Neural crest cell (in vitro differentiated cells): ENCODE measurements at regions not wholly inside any gene's neighbourhood (a gene's known extent, or its start where the extent isn't known, plus 50 kb on each side); places are given as distances from the start of the nearest gene placed in this dataset.

Source experiments
- DNase-seq: peaks from one replicate; pipeline ENCODE4 v3.0.0; 2021; ENCODE audit warnings: low read depth, mixed read lengths, low spot score
- H3K27ac Mint-ChIP-seq: one replicate; pipeline ENCODE4 v1.8.0; 2021; ENCODE audit warnings: mild to moderate bottlenecking, mixed read lengths; ENCODE audit not compliant: unreplicated experiment
- H3K27me3 Mint-ChIP-seq: 2 replicates; pipeline ENCODE4 v1.8.0; 2021; ENCODE audit warnings: low read depth, mild to moderate bottlenecking, mixed read lengths
- H3K36me3 Mint-ChIP-seq: 2 replicates; pipeline ENCODE4 v1.8.0; 2021; ENCODE audit warnings: low read depth, mild to moderate bottlenecking, mixed read lengths
- H3K4me1 Mint-ChIP-seq: 2 replicates; pipeline ENCODE4 v1.8.0; 2021; ENCODE audit warnings: mixed read lengths
- H3K4me3 Mint-ChIP-seq: one replicate; pipeline ENCODE4 v1.8.0; 2021; ENCODE audit warnings: mild to moderate bottlenecking, mixed read lengths
- H3K9me3 Mint-ChIP-seq: 2 replicates; pipeline ENCODE4 v1.8.0; 2021; ENCODE audit warnings: mixed read lengths
- CTCF ChIP-seq: fragments of 200-600 bp; sonication (generic); conservative IDR thresholded peaks from 2 replicates; pipeline ENCODE4 v1.5.0; 2021; ENCODE audit warnings: antibody characterized with exemption, mild to moderate bottlenecking

DNA sequence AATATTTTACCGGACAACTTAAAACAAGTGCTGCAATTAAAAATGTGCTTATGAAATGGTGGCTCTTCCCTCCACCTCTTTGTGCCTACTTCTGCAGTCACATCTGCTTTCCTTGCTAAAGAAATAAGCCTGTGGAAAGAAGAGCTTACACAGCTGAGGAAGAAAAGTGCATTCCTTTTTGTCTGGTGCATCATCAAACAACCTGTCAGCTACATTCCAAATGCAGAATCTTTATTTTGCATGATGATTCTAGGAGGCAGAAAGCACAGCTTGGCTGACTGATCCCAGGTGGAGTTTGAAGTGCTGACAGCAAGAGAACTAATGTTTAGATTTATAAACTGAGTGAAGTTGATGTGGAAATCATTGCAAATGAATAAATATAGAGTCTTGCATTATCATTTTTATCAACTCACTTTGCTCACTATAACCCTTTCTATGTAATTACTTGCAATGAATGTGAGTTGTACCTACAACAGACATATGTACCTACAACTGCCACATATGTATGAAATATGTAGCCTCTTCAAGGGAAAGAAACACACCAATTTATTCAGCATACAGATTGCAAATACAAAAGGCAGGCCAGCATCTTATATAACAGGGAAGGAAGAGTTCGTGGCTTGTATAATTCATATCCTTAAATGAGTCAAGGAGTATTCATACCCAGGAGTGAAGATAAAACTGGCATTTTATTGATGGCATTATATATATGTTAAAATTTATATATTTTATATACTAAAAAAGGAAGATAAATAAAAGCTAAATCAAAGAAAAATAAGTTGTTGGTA, 223.4 kb upstream of the MCHR2 start:
- H3K4me3 Mint-ChIP-seq: no peak overlapping the region

DNA sequence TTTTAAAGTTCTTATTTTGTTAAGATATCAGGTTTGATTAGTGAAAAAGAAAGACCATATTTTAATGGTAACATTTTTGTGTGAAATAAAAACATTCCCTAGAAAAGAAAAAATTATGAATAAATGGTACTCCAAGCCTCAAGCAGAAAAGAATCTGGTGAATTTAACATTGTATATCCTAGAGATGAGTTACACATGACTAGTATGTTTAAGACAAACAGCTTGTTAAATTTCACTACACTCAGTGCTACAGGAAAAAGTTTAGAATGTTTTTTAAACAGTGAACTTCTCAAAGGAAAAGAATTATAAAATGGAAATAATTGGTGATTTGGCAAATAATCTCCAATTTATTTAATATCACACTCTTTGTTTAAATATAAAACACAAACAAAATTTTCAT, 222.7 kb upstream of the MCHR2 start:
- H3K36me3 Mint-ChIP-seq: no peaks in the 10 kb centered on the region
- no peak overlapping the region for H3K4me3 Mint-ChIP-seq
- no peak for TF ChIP-seq CTCF
- no peaks in the 10 kb centered on the region for H3K9me3 Mint-ChIP-seq
- H3K27me3 Mint-ChIP-seq: peaks cover 10% of the 10 kb centered on the region
- H3K4me1 Mint-ChIP-seq: no peaks in the 10 kb centered on the region
- DNase-seq: no peak
- no peak overlapping the region for H3K27ac Mint-ChIP-seq

More for the DNA sequence above, 223.4 kb upstream of the MCHR2 start:
- H3K9me3 Mint-ChIP-seq: no peaks in the 10 kb centered on the region
- no peak overlapping the region for H3K27ac Mint-ChIP-seq
- H3K36me3 Mint-ChIP-seq: no peaks in the 10 kb centered on the region
- DNase-seq: no peak
- TF ChIP-seq CTCF: no peak
- no peaks in the 10 kb centered on the region for H3K4me1 Mint-ChIP-seq
- H3K27me3 Mint-ChIP-seq: peaks cover 10% of the 10 kb centered on the region

DNA sequence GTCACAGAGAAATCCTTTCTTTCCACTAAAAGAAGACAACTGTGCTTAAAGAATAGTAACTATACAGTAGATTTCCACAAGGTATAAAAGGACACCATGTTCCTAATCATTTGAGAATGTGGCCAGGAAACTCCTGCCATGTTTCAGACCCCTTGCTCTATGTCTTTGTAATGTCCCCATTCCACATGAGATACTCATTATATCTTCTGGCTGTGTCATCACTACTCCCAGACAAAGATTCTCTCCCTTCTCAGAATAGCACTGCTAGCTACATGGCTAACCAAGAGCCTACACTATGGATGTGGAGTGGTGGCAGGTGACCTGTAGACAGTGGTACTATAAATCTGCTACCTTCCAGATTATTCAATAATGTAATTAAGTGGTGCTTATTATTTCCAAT, 218.1 kb upstream of the MCHR2 start:
- Mint-ChIP-seq H3K36me3 (no peaks in the 10 kb centered on the region), H3K9me3 (no peaks in the 10 kb centered on the region), H3K4me1 (peaks cover 15% of the 10 kb centered on the region), H3K27ac (no peak overlapping the region), H3K4me3 (no peak overlapping the region), H3K27me3 (no peaks in the 10 kb centered on the region)
- DNase-seq: no peak
- TF ChIP-seq CTCF: no peak

GRCh38 chr6:100210137-100211117, 216.4 kb upstream of the MCHR2 start:
- TF ChIP-seq CTCF: no peak
- DNase-seq: no peak
- peaks cover 15% of the 10 kb centered on the region for H3K4me1 Mint-ChIP-seq
- no peaks in the 10 kb centered on the region for H3K9me3 Mint-ChIP-seq
- H3K27ac Mint-ChIP-seq: no peak overlapping the region
- peak overlapping the region; percentile 11 for H3K4me3 Mint-ChIP-seq
- no peaks in the 10 kb centered on the region for H3K36me3 Mint-ChIP-seq
- H3K27me3 Mint-ChIP-seq: no peaks in the 10 kb centered on the region

DNA sequence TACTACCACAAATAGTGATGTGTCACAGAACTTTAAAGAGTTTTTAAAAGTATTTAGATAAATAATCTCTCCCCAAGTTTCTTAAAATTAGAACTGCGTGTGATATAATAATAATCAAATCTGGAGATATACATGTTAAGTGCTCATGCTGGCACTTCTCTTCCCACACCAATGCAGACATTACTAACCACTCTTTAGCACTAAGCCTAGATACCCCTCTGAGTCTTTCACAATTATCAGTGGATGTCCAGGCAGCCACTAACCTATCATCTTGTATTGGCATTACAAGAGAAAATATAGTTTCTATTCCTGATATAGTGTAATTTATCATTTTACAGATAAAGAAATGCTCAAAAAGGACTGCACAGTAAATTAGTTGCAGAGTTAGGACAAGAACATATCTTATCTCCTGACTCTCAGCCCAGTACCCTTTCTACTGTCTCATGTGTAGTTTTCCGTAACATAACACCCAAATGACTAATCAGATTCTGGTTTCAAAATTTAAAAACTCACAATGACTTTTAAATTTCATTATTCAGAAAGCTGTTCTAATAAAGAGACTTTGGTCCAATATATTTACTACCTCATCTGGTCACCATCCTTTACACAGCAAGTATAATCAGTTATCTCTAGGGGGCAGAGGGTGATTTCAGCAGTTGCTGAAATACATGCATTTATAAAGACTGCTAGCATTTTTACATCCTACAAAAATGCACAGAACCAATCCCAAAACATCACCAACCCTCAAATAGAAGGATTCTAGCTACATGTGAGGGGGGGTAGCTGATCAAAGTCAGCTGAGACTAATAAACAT, 215.5 kb upstream of the MCHR2 start:
- Mint-ChIP-seq H3K4me3 (no peak overlapping the region), H3K27ac (no peak overlapping the region), H3K27me3 (no peaks in the 10 kb centered on the region), H3K36me3 (no peaks in the 10 kb centered on the region), H3K9me3 (no peaks in the 10 kb centered on the region), H3K4me1 (peaks cover 15% of the 10 kb centered on the region)
- DNase-seq: no peak
- TF ChIP-seq CTCF: no peak
